Caco-2 (cell line): ENCODE measurements at regions not wholly inside any gene's neighbourhood (a gene's known extent, or its start where the extent isn't known, plus 50 kb on each side); places are given as distances from the start of the nearest gene placed in this dataset.

ENCODE experiments used
- BruUV-seq: library from RNA; stranded (reverse); fragments of 400-500 nt; replicated peaks from 2 replicates; lab custom pipeline; 2021; lab: Mats Ljungman, UMichigan
- CTCF ChIA-PET: fragments of 300-600 bp; sonication (Branson Sonifier 250); formaldehyde crosslinking; loops from one replicate; lab custom pipeline; 2022; ENCODE audit warnings: antibody characterized with exemption; lab: Charles Lee
- POLR2A ChIA-PET: fragments of 300-600 bp; sonication (Branson Sonifier 250); formaldehyde crosslinking; loops from one replicate; lab custom pipeline; 2022; ENCODE audit warnings: antibody characterized with exemption; lab: Charles Lee
- DNase-seq, 2 experiments: peaks; one replicate each; pipeline versions ENCODE4 v3.0.0 to v3.0.0-alpha.2; 2020 to 2022
- H3K27me3 ChIP-seq: replicated peaks from 2 replicates; pipeline ENCODE4 v1.6.0; 2011; ENCODE audit warnings: low read length; ENCODE audit not compliant: control insufficient read depth, insufficient read depth
- H3K36me3 ChIP-seq: 2 replicates; pipeline ENCODE4 v1.5.1; 2011; ENCODE audit warnings: low read length; ENCODE audit not compliant: control insufficient read depth, insufficient read depth
- H3K4me1 ChIP-seq: fragments of 250-450 bp; sonication (Bioruptor Pico); 2 replicates; pipeline ENCODE4 v1.5.1; 2020; ENCODE audit warnings: mild to moderate bottlenecking
- H3K4me3 ChIP-seq: 2 replicates; pipeline ENCODE4 v1.5.1; 2011; ENCODE audit warnings: low read depth, mild to moderate bottlenecking, control low read depth, low read length
- H3K9me3 ChIP-seq: fragments of 250-450 bp; sonication (Bioruptor Pico); 2 replicates; pipeline ENCODE4 v1.5.1; 2020; ENCODE audit warnings: mild to moderate bottlenecking, moderate library complexity
- H3K27ac Mint-ChIP-seq: one replicate; pipeline ENCODE4 v1.8.0; 2022; ENCODE audit warnings: mixed read lengths; ENCODE audit not compliant: unreplicated experiment
- H3K27me3 Mint-ChIP-seq: one replicate; pipeline ENCODE4 v1.8.0; 2022; ENCODE audit warnings: mixed read lengths; ENCODE audit not compliant: insufficient read depth, unreplicated experiment
- H3K36me3 Mint-ChIP-seq: one replicate; pipeline ENCODE4 v1.8.0; 2022; ENCODE audit warnings: mild to moderate bottlenecking, mixed read lengths; ENCODE audit not compliant: insufficient read depth, unreplicated experiment
- H3K4me1 Mint-ChIP-seq: one replicate; pipeline ENCODE4 v1.8.0; 2022; ENCODE audit warnings: low read depth, mixed read lengths; ENCODE audit not compliant: unreplicated experiment
- H3K4me3 Mint-ChIP-seq: one replicate; pipeline ENCODE4 v1.8.0; 2022; ENCODE audit warnings: mild to moderate bottlenecking, moderate library complexity, mixed read lengths; ENCODE audit not compliant: unreplicated experiment
- H3K9me3 Mint-ChIP-seq: one replicate; pipeline ENCODE4 v1.8.0; 2022; ENCODE audit warnings: mixed read lengths; ENCODE audit not compliant: unreplicated experiment
- intact Hi-C: fragments of 100-400 bp; cut with micrococcal nuclease; formaldehyde crosslinking; loops from one replicate; pipeline ENCODE4 v1.10.0; 2022; ENCODE audit not compliant: unreplicated experiment
- TF ChIP-seq, protein P1 (sequence below), 2 experiments: fragments of 200-600 bp in 1 of 2; IDR thresholded peaks; 1 replicate in 1 of 2; 2 replicates in 1 of 2; pipeline versions ENCODE4 v1.5.1 to v1.8.0; 2011 to 2022; ENCODE audit warnings: antibody characterized with exemption in 1 of 2, control low read depth in 1 of 2, inconsistent platforms in 1 of 2, low read depth in 1 of 2, low read length in 1 of 2, mild to moderate bottlenecking in 1 of 2, moderate library complexity in 1 of 2; ENCODE audit not compliant: insufficient read depth in 1 of 2, severe bottlenecking in 1 of 2, unreplicated experiment in 1 of 2

DNA sequence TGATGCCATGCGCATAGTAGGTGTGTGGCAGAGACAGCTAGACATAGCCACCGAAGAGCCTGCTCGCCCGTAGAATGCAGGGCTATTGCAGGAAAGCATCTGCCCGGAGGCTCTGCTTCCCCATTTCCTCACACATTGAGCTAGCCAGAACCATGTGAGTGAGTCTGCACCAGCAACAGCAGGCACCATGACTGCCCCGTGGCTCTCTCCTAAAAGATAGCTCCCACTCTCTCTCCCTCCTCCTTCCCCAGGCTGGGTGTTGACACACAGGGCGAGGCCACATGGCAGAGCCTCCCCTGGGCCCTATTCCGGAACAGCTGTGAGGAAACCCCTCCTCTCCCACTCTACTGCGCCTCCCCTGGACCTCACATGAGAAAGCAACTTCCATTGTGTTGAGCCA lies 52.3 kb upstream of the ATP12A start:
- Histone ChIP-seq H3K9me3 (no peaks in the 10 kb centered on the region), H3K27me3 (no peaks in the 10 kb centered on the region), H3K4me3 (no peak overlapping the region), H3K4me1 (no peaks in the 10 kb centered on the region), H3K36me3 (no peaks in the 10 kb centered on the region)
- H3K9me3 Mint-ChIP-seq = no peaks in the 10 kb centered on the region
- H3K27me3 Mint-ChIP-seq = no peaks in the 10 kb centered on the region
- peaks cover 19% of the 10 kb centered on the region for H3K4me1 Mint-ChIP-seq
- ChIA-PET CTCF (no interaction called here), POLR2A (no interaction called here)
- no peak overlapping the region for H3K27ac Mint-ChIP-seq
- no peak for DNase-seq
- TF ChIP-seq, protein P1, sequence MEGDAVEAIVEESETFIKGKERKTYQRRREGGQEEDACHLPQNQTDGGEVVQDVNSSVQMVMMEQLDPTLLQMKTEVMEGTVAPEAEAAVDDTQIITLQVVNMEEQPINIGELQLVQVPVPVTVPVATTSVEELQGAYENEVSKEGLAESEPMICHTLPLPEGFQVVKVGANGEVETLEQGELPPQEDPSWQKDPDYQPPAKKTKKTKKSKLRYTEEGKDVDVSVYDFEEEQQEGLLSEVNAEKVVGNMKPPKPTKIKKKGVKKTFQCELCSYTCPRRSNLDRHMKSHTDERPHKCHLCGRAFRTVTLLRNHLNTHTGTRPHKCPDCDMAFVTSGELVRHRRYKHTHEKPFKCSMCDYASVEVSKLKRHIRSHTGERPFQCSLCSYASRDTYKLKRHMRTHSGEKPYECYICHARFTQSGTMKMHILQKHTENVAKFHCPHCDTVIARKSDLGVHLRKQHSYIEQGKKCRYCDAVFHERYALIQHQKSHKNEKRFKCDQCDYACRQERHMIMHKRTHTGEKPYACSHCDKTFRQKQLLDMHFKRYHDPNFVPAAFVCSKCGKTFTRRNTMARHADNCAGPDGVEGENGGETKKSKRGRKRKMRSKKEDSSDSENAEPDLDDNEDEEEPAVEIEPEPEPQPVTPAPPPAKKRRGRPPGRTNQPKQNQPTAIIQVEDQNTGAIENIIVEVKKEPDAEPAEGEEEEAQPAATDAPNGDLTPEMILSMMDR (IDR thresholded peaks at IDR 0.05; ENCODE audit: insufficient read depth in 1 of 2, low read depth in 1 of 2, low read length in 1 of 2, severe bottlenecking in 1 of 2, unreplicated experiment in 1 of 2) = no peak
- no TSS peak for BruUV-seq
- no peak overlapping the region for H3K4me3 Mint-ChIP-seq
- H3K36me3 Mint-ChIP-seq = no peaks in the 10 kb centered on the region
- intact Hi-C loops = loop anchor here (5.0 kb wide), 1 partner anchor 44 kb away; no protein-coding TSS in a partner anchor

DNA sequence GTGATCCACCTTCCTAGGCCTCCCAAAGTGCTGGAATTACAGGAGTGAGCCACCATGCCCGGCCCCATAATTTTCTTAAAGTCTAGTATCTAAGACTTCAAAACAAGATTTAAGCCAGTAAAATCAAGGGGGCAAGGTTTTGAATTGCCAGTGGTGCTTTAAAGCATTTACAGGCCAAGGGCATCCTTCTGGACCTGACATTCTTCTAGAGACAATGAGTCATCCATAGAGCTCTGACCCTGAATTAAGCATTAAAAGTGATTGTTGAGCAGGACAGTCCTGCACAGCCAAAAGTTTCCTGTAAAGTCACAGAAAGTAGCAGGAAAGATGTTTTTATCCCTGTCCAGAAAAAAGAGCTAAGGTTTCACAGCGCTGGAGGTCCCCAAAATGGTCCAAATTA lies 50.9 kb upstream of the ATP12A start:
- H3K27ac Mint-ChIP-seq = no peak overlapping the region
- Histone ChIP-seq H3K9me3 (no peaks in the 10 kb centered on the region), H3K4me1 (no peaks in the 10 kb centered on the region), H3K4me3 (no peak overlapping the region), H3K27me3 (no peaks in the 10 kb centered on the region), H3K36me3 (no peaks in the 10 kb centered on the region)
- H3K4me3 Mint-ChIP-seq = no peak overlapping the region
- BruUV-seq = no TSS peak
- no peaks in the 10 kb centered on the region for H3K9me3 Mint-ChIP-seq
- H3K36me3 Mint-ChIP-seq = no peaks in the 10 kb centered on the region
- TF ChIP-seq, protein P1 (IDR thresholded peaks at IDR 0.05; ENCODE audit: insufficient read depth in 1 of 2, low read depth in 1 of 2, low read length in 1 of 2, severe bottlenecking in 1 of 2, unreplicated experiment in 1 of 2) = no peak
- POLR2A ChIA-PET = no interaction called here
- H3K27me3 Mint-ChIP-seq = no peaks in the 10 kb centered on the region
- no peak for DNase-seq
- peaks cover 26% of the 10 kb centered on the region for H3K4me1 Mint-ChIP-seq
- CTCF ChIA-PET = no interaction called here
- intact Hi-C loops = loop anchor here (5.0 kb wide), 1 partner anchor 43 kb away; no protein-coding TSS in a partner anchor

DNA sequence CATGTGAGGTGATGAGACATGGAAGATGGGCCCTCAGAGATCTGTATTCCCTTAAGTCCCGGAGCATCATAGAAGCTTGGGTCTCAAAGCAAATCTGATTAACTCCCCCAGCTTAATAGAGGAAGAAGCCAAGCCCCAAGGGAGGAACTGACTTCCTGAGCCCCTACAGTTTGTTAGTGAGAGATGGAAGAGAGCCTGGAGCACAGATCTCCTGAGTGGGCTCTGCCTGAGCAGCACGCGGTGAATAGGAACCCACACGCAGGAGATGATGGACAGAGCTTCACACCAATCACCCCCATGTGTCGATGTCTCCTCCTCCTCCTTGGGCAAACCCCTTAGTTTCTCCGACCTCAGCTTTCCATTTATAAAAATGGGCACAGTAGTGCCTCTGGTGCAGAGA lies 50.1 kb upstream of the ATP12A start:
- Histone ChIP-seq H3K4me1 (no peaks in the 10 kb centered on the region), H3K36me3 (no peaks in the 10 kb centered on the region), H3K27me3 (no peaks in the 10 kb centered on the region), H3K9me3 (no peaks in the 10 kb centered on the region), H3K4me3 (no peak overlapping the region)
- H3K27me3 Mint-ChIP-seq = no peaks in the 10 kb centered on the region
- no TSS peak for BruUV-seq
- H3K36me3 Mint-ChIP-seq = no peaks in the 10 kb centered on the region
- no peak overlapping the region for H3K4me3 Mint-ChIP-seq
- no peak overlapping the region for H3K27ac Mint-ChIP-seq
- TF ChIP-seq, protein P1 (IDR thresholded peaks at IDR 0.05; ENCODE audit: insufficient read depth in 1 of 2, low read depth in 1 of 2, low read length in 1 of 2, severe bottlenecking in 1 of 2, unreplicated experiment in 1 of 2) = no peak
- peaks cover 26% of the 10 kb centered on the region for H3K4me1 Mint-ChIP-seq
- H3K9me3 Mint-ChIP-seq = no peaks in the 10 kb centered on the region
- CTCF ChIA-PET = no interaction called here
- intact Hi-C loops = no loop called here
- POLR2A ChIA-PET = interaction anchor here (0.6 kb wide), 1 partner anchor 8 kb away, joined by 3 read pairs; no protein-coding TSS in a partner anchor
- DNase-seq = no peak
